A549 (cell line): ENCODE measurements at regions not wholly inside any gene's neighbourhood (a gene's known extent, or its start where the extent isn't known, plus 50 kb on each side); places are given as distances from the start of the nearest gene placed in this dataset.

Experiments used
- CHD4 ChIP-seq: fragments of 200-600 bp; sonication (generic); IDR thresholded peaks from 2 replicates; pipeline ENCODE4 v1.6.1; 2016; ENCODE audit warnings: antibody characterized with exemption, mild to moderate bottlenecking, borderline replicate concordance
- CTCF ChIP-seq: fragments of >200 bp; sonication (Bioruptor Twin); formaldehyde crosslinking; IDR thresholded peaks from 3 replicates; pipeline ENCODE4 v1.5.1; 2016
- JUNB ChIP-seq: fragments of >200 bp; sonication (Bioruptor Twin); formaldehyde crosslinking; IDR thresholded peaks from 2 replicates; pipeline ENCODE4 v1.6.1; 2016
- MAX ChIP-seq: IDR thresholded peaks from 2 replicates; pipeline ENCODE4 v1.6.1; 2012
- POLR2A ChIP-seq: IDR thresholded peaks from 2 replicates; pipeline ENCODE4 v1.6.1; 2012; ENCODE audit warnings: mild to moderate bottlenecking, low read length
- POLR2AphosphoS2 ChIP-seq: conservative IDR thresholded peaks from 2 replicates; pipeline ENCODE4 v1.6.1; 2012; ENCODE audit warnings: low read length, improper control_type of control experiment, inconsistent platforms

GRCh38 chr5:92548346-92548745 is 1032.7 kb downstream of the NR2F1-AS1 start:
- TF ChIP-seq CTCF = no peak
- no peak for TF ChIP-seq MAX
- TF ChIP-seq POLR2A = no peak
- no peak for TF ChIP-seq CHD4
- TF ChIP-seq POLR2AphosphoS2 = no peak
- TF ChIP-seq JUNB = no peak
